ENCODE measurements at regions not wholly inside any gene's neighbourhood (a gene's known extent, or its start where the extent isn't known, plus 50 kb on each side); places are given as distances from the start of the nearest gene placed in this dataset.

DNA sequence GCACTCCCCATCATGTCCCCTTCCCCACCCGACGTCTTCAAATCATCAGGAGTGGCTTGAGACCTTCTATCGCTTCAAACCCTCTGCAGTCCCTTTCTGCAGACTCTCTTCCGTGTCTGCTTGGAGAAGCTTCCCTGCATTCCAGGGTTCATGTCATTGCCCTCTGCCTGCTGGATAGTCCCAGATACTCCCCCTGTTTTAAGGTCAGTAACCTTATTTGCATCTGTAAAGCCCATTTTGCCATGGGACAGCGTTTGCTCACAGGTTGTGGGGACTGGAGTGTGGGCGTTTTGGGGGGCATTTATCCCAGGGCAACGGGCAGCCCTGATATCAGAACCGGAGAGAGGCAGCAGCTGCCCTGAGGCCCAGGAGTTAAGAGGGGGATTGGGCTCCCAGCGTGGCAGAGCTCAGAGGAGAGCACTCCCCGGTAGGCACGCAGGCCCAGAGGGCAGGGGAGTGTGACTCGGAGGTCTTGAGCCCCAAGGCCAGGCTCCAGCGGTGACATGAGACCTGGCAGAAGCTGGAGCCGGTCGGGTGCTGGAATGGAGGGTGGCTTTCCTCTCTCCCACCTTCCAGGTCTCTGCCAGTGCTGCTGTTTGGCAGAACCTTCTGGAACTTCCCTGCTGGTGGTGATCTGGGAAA lies 73.8 kb downstream of the RTP5 start:
- DNase-seq (ENCODE audit: low read depth) = no peak

DNA sequence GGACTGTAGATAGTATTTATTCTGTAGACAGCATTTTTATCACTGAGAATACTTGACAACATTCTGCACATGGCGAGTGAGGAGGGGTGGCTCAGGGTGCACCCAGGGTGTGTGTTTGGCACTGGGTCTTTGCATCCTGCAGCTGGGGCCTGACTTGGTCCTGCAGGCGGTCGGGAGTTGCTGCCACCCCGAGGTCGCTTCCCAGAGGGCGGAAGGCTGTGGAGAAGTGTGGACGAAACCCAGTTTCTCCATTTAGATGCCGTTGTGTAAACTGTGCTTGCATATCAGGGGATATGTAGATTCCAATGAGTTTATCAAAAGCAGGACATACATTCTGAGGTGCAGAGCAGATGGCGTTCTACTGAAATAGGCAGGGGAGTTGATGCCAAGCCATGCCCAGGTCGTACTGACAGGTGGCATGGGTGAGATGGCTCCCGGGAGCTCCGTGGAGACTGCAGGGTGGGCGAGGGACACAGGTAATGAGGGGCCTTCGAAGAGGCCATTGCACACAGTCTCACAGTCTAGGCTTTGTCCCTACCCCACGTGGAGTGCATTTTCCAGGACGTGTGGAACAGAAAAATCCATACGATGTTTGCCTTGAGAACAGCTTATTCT lies 74.5 kb downstream of the RTP5 start:
- DNase-seq (ENCODE audit: low read depth) = no peak

- DNase-seq (ENCODE audit: low read depth) = no peak
Observed at GRCh38 chr2:241944821-241945220, 75.3 kb downstream of the RTP5 start.

DNA sequence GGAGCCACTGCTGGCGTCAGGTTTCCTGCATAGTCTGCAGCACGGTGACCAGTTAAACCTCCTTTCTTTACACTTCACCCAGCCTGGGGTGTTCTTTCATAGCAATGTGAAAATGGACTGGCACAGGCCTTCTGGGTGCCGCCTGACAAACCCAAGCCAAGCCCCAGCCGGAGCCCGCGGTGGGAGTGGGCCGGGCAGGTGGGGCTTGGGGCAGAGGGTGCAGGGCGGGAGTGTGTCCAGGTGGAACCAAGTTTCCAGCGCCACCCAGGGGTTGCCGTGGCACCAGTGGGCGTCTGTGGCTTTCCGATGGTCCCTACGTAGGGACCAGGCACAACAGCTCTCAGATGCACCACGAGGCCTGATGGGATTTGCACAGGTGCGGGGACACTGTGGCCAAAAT lies 75.8 kb downstream of the RTP5 start:
- no peak for DNase-seq (ENCODE audit: low read depth)

DNA sequence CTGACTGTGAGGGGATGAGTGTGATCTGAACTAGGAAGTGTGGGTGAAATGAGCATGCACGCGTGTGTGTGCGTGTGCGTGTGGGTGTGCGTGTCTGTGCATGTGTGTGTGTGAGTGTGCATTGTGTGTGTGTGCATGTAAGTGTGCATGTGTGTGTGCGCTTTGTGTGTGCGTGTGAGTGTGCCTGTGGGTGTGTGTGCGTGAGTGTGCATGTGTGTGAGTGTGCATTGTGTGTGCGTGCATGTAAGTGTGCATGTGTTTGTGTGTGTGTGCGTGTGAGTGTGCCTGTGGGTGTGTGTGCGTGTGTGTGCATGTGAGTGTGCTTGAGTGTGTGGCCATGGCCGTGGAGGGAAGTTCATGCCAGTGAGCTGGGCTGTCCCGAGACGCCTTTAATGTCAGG lies 76.3 kb downstream of the RTP5 start:
- DNase-seq (ENCODE audit: low read depth) = no peak

- DNase-seq (ENCODE audit: low read depth) = no peak
Observed at GRCh38 chr2:241946306-241947003, 76.9 kb downstream of the RTP5 start.

GRCh38 chr2:241947004-241947350 lies 77.4 kb downstream of the RTP5 start:
- DNase-seq (ENCODE audit: low read depth) = no peak

DNA sequence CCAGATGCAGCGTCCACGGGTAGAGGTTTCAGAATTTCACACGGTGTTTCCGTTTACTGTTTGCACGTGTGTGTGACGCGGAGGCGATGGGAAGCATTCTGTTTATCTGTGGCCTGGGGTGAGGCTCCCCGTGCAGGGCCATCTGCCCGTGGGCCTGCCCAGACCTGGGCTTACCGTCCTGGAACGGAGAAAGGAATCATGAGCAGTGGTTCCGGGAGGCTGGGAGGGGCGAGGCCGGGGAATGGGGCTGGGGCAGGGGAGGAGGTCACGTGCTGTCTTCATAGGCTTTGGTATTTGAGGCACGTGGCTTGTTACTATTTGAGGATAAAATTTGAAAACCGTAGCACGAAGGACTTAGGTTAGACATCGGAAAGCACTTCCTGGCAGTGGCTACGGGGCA lies 77.9 kb downstream of the RTP5 start:
- no peak for DNase-seq (ENCODE audit: low read depth)

GRCh38 chr2:241947876-241948275 lies 78.3 kb downstream of the RTP5 start:
- no peak for DNase-seq (ENCODE audit: low read depth)

DNA sequence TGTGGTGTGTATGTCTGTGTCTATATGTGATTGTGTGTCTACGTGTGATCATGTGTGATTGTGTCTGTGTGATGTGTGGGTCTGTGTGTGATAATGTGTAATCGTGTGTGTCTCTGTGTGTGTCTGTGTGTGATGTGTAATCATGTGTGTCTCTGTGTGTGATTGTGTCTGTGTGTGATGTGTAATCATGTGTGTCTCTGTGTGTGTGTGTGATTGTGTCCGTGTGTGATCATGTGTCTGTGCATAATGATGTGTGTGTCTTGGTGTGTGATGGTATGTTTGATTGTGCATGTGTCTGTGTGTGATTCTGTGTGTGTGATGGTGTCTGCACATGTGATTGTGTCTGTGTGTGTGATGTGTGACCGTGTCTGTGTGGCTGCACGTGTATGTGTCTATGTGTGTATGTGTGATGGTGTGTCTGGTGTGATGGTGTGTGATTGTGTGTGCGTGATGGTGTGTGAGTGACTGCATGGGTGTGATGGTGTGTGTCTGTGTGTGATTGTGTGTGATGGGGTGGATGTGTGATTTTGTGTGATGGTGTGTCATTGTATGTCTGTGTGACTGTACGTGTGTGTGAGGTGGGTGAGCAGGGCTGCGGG lies 78.9 kb downstream of the RTP5 start:
- no peak for DNase-seq (ENCODE audit: low read depth)

- DNase-seq (ENCODE audit: low read depth) = no peak
Observed at GRCh38 chr2:241948901-241949735, 79.6 kb downstream of the RTP5 start.

GRCh38 chr2:241949736-241950412 lies 80.3 kb downstream of the RTP5 start:
- DNase-seq (ENCODE audit: low read depth) = no peak

- DNase-seq (ENCODE audit: low read depth) = peak; percentile 48
Observed at GRCh38 chr2:241950413-241951315, 81.1 kb downstream of the RTP5 start.

DNA sequence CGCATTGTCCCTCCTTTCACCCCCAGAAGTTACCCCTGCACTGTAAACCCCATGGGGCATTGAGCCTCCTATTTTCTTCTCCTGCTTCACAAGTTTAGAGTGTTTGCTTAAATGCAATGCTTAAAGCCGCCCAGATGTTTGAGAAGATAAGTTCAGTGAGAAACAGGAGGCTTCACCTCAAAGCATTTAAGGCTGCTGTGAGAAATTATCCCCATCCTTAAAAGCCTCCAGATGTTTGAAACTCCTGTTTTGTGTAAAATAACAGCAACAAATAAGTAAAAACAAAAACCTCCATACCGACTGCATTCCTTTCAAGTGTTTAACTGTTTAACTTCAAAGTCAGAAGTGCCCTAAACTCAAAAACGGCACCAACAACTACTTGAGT lies 81.8 kb downstream of the RTP5 start:
- DNase-seq (ENCODE audit: low read depth) = no peak

GRCh38 chr2:241951920-241952319 lies 82.4 kb downstream of the RTP5 start:
- DNase-seq (ENCODE audit: low read depth) = no peak

DNA sequence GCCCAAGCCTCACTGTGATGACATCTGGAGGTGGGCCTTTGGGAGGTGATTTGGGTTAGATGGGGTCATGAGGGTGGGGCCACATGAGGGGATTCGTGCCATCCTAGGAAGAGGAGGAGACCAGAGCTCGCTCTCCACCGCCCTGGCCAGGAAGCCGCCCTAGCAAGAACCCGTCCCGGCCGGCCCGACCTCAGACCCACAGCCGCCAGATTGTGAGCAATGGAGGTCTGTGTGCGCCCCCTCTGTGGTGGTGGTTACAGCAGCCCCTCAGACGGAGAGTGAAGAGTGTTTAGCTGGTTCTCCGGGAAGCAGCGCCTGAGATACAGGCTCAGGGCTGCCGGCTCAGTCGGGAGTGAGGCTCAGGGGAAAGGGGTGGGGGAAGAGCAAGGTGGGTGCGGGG lies 83.3 kb downstream of the RTP5 start:
- no peak for DNase-seq (ENCODE audit: low read depth)

DNA sequence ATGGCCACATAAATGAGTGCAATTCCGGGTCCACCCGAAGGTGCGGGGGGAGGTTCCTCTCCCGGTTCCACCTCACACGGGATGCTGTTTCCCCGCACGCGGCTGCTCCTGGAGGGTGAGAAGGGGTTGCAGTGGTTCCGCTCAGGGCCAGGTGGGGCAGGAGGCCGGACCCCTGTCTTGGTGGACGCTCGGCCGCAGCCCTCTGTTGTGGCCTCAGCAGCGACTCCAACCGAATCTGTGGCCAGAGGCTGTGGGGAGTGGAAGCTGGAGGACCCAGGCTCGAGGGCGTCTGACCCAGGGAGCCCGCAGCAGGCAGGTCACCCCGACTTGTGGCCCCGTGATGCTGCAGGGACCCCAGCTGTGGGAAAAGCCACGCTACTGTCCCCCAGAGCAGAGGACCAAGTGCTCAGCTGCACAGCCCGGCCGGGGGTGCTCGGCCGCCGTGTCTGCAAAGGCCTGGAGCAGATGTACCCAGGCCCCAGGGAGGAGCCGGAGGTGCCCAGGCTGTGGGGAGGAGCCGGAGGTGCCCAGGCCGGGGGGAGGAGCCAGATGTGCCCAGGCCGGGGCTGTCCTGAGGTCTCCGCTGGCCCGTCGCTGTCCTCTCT lies 83.9 kb downstream of the RTP5 start:
- DNase-seq (ENCODE audit: low read depth) = no peak

GRCh38 chr2:241956521-241957110 lies 87.1 kb downstream of the RTP5 start:
- DNase-seq (ENCODE audit: low read depth) = no peak

DNA sequence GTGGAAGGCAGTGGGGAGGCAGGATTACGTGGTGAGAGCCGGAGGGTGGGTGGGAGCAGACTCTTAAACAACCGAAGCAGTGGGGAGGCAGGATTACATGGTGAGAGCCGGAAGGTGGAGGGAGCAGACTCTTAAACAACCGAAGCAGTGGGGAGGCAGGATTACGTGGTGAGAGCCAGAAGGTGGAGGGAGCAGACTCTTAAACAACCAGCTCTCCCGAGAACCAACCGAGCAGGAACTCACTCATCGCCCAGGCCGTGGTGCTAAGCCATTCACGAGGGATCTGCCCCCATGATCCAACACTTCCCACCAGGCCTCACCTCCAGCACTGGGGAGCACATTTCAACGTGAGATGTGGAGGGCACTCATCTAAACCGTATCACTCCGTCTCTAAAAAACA lies 87.7 kb downstream of the RTP5 start:
- no peak for DNase-seq (ENCODE audit: low read depth)

Data from stimulated activated CD4-positive, alpha-beta T cell treated with anti-CD3 and anti-CD28 coated beads, Interleukin-2, amount 100 ng/mL, for 4 hours (primary cell).